Activated T-cell treated with anti-CD3 and anti-CD28 coated beads for 1 hour (primary cell): ENCODE measurements at regions not wholly inside any gene's neighbourhood (a gene's known extent, or its start where the extent isn't known, plus 50 kb on each side); places are given as distances from the start of the nearest gene placed in this dataset.
"Not testable (repeated sequence)": the region's sequence is repeated elsewhere in the genome, so short reads cannot be mapped to it uniquely, and the experiment has no call there.

Experiments
- DNase-seq: peaks from one replicate; pipeline ENCODE4 v3.0.0-alpha.2; 2020; ENCODE audit warnings: low read depth

DNA sequence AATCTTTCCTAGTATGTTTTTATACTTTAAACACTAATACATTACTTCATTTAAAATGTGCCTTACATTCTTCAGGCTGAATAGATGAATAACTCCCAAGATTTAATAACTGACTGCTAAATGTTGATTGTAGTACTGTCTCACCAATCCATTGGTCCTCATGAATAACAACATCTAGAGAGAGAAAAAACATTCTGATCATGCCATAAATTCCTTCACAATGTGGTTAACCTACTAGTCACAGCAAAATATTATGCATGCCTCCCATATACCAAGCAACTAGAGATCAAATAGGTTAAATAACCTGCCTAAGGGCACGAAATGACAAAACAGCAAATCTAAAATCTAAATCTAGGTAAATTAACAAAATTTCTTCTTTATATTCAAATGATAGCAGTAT is 66.2 kb downstream of the SYT15 start:
- not testable (repeated sequence) for DNase-seq

- DNase-seq = not testable (repeated sequence)
These were observed 67.2 kb downstream of the SYT15 start for GRCh38 chr10:46646132-46646531.

GRCh38 chr10:46650967-46651366 is 72.0 kb downstream of the SYT15 start:
- not testable (repeated sequence) for DNase-seq

DNA sequence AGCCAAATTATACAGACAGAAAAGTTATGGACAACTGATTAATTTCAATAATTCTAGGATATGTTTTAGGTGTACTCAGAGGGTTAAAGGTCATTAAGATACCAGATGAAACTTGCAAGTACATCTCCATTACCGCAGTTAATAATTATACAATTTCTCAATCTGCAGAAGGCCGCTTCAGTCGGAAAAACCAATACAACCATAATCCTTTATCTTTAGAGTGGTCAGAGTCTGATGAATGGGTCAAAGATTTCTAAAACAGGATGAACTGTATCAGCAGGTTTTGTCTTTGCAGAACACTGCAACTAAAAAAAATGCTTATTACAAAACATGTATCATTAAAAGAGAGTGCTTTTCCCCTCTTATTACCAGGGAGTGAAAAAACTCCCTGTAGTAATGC is 78.5 kb downstream of the SYT15 start:
- not testable (repeated sequence) for DNase-seq

DNA sequence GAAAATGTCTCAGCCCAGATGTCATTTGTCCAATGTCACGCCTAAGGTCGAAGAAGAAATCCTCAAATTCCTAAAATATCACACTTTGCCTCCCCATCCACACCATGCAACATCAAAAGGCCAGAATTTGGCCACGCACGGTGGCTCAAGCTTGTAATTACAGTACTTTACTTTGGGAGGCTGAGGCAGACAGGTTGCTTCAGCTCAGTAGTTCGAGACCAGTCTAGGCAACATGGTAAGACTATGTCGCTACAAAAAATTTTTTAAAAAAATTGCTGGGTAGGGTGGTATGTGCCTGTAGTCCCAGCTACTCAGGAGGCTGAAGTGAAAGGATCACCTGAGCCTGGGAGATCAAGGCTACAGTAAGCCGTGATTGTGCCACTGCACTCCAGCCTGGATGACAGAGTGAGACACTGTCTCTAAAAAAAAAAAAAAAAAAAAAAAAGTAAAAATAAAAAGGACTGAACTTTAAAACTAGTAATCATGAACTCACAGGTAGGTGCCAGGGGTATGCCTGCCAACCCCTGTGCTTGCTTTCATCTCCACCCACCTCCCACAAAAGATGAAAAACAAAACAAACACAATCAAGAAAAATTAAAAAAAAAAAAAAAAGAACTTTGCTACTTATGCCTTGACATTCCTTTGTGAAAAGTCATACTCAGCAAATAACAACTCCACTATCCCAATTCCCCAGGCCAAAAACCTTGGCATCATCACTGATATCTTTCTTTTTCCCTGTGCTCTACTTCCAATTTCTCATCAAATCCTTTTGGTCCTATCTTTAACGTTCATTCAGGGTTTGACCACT is 81.3 kb downstream of the SYT15 start:
- not testable (repeated sequence) for DNase-seq

DNA sequence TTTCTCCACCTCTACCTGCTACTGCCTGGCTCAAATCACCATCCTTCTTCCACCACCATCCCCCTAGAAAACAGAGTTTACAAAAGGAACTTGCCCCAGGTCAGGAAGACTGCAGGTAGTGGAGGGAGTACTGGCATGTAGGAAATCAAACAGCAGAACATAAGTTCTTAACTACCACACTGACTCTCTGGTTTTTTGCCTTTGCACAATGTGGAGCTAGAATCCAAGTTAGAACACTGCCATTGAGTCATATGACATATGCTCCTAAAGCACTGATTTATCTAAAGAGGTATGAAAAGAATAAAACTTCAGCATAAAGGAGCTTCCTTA is 81.9 kb downstream of the SYT15 start:
- DNase-seq = not testable (repeated sequence)

DNA sequence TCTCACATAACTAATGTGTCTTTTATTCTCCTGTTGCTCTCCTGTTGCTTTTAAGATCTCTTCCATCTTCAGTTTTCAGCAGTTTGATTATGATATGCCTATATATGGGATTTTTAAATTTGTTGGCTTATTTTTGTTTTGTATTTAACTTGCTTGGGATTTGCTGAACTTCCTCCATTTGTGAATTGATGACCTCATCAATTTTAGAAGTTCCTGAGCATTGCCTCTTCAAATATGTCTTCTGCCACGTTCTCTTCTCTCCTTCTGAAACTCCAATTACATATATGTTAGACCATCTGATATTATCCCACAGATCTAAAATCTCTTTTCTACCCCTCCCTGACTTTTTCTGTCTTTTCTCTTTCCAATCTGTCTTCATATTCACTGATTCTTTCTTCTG is 86.6 kb downstream of the SYT15 start:
- not testable (repeated sequence) for DNase-seq

DNA sequence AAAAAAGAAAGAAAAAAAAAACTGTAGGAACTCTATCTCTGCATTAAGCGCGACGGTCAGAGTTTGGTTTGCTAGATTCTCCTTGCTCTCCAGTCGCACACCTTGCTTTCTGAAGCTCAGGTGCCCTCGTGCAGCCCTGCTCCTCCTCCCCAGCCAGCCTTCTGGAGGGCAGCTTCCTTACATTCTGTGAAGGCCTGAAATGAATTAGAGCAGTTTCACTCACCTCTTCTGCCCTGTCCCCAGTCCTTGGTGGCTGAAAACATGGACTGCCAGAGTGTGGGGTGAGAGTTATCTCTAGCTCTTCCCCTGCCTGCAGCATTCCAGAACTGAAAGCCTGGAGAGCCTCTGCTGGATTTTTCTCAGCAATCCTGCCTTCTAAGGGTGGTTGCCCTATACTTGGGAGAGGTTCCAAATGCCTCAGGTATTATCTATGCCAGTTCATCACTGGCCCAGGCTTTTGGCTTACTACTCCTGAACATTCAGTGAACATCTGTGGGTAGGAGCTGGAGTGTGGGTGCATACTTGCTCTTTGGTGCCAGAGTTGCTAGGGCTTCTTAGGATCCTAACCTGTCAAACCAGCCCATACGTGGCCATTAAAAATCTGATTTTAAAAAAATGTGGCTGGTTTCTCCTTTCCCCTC is 89.5 kb downstream of the SYT15 start:
- not testable (repeated sequence) for DNase-seq

GRCh38 chr10:46677836-46678435 is 99.0 kb downstream of the SYT15 start:
- DNase-seq = not testable (repeated sequence)

GRCh38 chr10:46691397-46691796 is 112.5 kb downstream of the SYT15 start:
- DNase-seq = not testable (repeated sequence)

DNA sequence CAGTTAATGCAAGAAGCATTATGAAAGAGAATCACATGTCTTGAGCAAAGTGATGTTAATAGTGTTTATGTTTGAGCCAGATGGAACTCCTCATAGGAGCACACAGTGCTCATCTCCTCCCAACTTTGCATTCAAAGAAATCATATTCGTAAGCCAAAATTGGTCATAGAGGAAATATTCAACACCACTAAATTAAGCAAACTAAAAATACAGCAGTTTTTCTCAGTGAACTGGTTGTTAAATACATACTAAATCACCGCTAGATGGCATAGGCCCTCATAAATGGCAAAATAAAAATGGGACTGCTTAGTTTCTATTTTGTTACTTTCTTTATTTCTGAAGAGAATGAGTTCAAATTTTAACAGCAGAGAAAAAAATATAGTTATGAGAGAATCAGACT is 114.3 kb downstream of the SYT15 start:
- DNase-seq = not testable (repeated sequence)

- DNase-seq = not testable (repeated sequence)
These were observed 138.3 kb downstream of the SYT15 start for GRCh38 chr10:46717264-46717663.

DNA sequence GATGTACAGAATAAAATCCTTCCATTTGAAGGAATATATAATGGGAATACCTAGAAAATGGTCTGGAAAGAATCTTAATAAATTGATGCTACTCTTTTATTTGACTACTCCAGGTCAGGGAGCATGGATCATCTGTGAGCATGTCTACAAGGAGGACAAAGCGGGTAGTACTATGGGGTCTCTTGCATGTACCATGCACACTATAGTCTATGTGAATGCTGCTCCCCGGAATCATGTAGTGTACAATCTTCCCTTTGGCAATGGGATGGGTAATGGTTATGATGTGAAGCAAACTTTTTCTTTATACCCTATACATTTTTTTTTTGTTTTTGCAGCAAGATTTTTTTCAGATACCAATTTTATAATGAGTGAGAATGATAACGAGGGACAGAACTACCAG is 139.1 kb downstream of the SYT15 start:
- not testable (repeated sequence) for DNase-seq

- DNase-seq = not testable (repeated sequence)
These were observed 141.5 kb downstream of the SYT15 start for GRCh38 chr10:46720386-46720785.

GRCh38 chr10:46720811-46721518 is 142.0 kb downstream of the SYT15 start:
- DNase-seq = not testable (repeated sequence)

GRCh38 chr10:46724258-46724657 is 145.3 kb downstream of the SYT15 start:
- DNase-seq = not testable (repeated sequence)

GRCh38 chr10:46728359-46728758 is 149.4 kb downstream of the SYT15 start:
- not testable (repeated sequence) for DNase-seq

- not testable (repeated sequence) for DNase-seq
These were observed 151.8 kb downstream of the SYT15 start for GRCh38 chr10:46730729-46731128.

DNA sequence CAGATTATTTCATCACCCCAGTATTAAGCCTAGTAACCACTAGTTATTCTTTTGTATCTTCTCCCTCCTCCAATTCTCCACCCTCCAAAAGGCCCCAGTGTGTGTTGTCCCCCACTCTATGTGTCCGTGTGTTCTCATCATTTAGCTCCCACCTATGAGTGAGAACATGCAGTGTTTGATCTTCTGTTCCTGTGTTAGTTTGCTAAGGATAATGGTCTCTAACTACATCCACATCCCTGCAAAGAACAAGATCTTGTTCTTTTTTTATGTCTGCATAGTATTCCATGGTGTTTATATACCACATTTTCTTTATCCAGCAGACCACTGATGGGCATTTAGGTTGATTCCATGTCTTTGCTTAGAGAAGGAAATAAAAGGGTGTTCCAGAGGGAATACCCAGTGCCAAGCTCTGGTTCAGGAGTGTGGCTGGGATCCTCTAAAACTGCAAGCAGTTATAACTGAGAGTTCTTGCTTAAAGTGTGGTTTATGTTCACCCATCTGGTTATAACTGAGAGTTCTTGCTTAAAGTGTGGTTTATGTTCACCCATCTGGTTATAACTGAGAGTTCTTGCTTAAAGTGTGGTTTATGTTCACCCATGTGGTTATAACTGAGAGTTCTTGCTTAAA is 154.8 kb downstream of the SYT15 start:
- DNase-seq = not testable (repeated sequence)

DNA sequence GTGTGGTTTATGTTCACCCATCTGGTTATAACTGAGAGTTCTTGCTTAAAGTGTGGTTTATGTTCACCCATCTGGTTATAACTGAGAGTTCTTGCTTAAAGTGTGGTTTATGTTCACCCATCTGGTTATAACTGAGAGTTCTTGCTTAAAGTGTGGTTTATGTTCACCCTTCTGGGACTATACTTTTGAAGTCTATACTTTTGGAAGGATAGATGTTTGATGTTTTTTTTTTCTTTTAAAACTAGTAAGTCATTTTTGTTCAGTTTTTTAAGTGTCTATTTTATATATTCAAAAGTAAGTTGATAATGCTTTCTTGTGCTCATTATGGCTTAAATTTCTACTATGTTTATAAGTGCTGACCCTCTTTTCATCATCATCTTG is 155.3 kb downstream of the SYT15 start:
- not testable (repeated sequence) for DNase-seq

DNA sequence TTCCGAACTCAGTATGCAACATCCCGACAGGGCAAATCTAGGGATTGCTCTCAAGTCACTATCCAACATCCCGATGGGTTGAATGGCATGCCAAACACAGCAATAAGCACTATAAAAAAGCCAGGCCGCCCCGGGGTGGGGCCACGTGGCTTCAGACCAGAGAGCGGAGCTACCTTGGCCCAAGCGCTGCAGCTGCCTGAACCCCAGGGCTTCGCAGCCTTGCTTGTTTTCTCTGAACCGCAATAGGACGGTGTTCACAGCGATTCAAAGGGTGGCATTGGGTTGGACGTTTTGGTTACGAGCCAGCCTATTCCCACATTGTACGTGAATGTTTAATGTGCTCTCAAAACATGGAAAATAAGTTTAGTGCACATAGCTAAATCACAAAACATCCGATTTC is 161.0 kb downstream of the SYT15 start:
- not testable (repeated sequence) for DNase-seq

- not testable (repeated sequence) for DNase-seq
These were observed 161.4 kb downstream of the SYT15 start for GRCh38 chr10:46740368-46740767.
